Fibroblast of lung (primary cell): ENCODE measurements at regions not wholly inside any gene's neighbourhood (a gene's known extent, or its start where the extent isn't known, plus 50 kb on each side); places are given as distances from the start of the nearest gene placed in this dataset.

ENCODE experiments used
- DNase-seq, 2 donors: peaks; one replicate each; pipeline versions ENCODE4 v3.0.0 to v3.0.0-alpha.2; 2010; ENCODE audit warnings: low read depth in 2 of 2
- H2AFZ ChIP-seq: 2 replicates; pipeline ENCODE4 v1.5.1; 2012; ENCODE audit warnings: low read length, control low read depth, inconsistent platforms
- H3K27ac ChIP-seq: 2 replicates; pipeline ENCODE4 v1.5.1; 2011; ENCODE audit warnings: low read length, control low read depth; ENCODE audit not compliant: insufficient read depth
- H3K27me3 ChIP-seq: 2 replicates; pipeline ENCODE4 v1.5.1; 2011; ENCODE audit warnings: mild to moderate bottlenecking, low read length; ENCODE audit not compliant: control insufficient read depth, insufficient read depth
- H3K36me3 ChIP-seq: 2 replicates; pipeline ENCODE4 v1.5.1; 2011; ENCODE audit warnings: low read length; ENCODE audit not compliant: control insufficient read depth, insufficient read depth
- H3K4me1 ChIP-seq: 2 replicates; pipeline ENCODE4 v1.5.1; 2011; ENCODE audit warnings: low read length; ENCODE audit not compliant: control insufficient read depth, insufficient read depth; ENCODE audit errors: extremely low read depth
- H3K4me2 ChIP-seq: 2 replicates; pipeline ENCODE4 v1.5.1; 2011; ENCODE audit warnings: low read length, control low read depth; ENCODE audit not compliant: insufficient read depth; ENCODE audit errors: extremely low read depth
- H3K4me3 ChIP-seq, 4 experiments: fragments of 200-600 bp in 1 of 4; sonication (generic) in 1 of 4; replicated peaks in 1 of 4; 2 replicates each; pipeline ENCODE4 v1.5.1; 2011 to 2016; ENCODE audit warnings: low read length in 4 of 4, low read depth in 3 of 4, mild to moderate bottlenecking in 3 of 4, control low read depth in 2 of 4, inconsistent platforms in 1 of 4, mixed read lengths in 1 of 4; ENCODE audit not compliant: insufficient read depth in 1 of 4; ENCODE audit errors: control extremely low read depth in 1 of 4
- H3K79me2 ChIP-seq: 2 replicates; pipeline ENCODE4 v1.5.1; 2012; ENCODE audit warnings: mild to moderate bottlenecking, low read length, inconsistent platforms; ENCODE audit not compliant: control insufficient read depth, insufficient read depth
- H3K9ac ChIP-seq: 2 replicates; pipeline ENCODE4 v1.5.1; 2011; ENCODE audit warnings: mild to moderate bottlenecking, low read length, control low read depth; ENCODE audit not compliant: insufficient read depth
- H3K9me3 ChIP-seq: 2 replicates; pipeline ENCODE4 v1.5.1; 2012; ENCODE audit warnings: low read depth, low read length; ENCODE audit not compliant: control insufficient read depth, insufficient read depth
- H4K20me1 ChIP-seq: 2 replicates; pipeline ENCODE4 v1.5.1; 2011; ENCODE audit warnings: low read length; ENCODE audit not compliant: control insufficient read depth, insufficient read depth; ENCODE audit errors: extremely low read depth
- CTCF ChIP-seq, 2 donors: IDR thresholded peaks in 1 of 2; conservative IDR thresholded peaks in 1 of 2; 1 replicate in 1 of 2; 2 replicates in 1 of 2; pipeline ENCODE4 v1.5.1; 2011 to 2012; ENCODE audit warnings: low read length in 2 of 2, control low read depth in 1 of 2, inconsistent platforms in 1 of 2, low read depth in 1 of 2, mild to moderate bottlenecking in 1 of 2
- EZH2 ChIP-seq: IDR thresholded peaks from 2 replicates; pipeline ENCODE4 v1.5.1; 2012; ENCODE audit warnings: low read length, control low read depth, mild to moderate bottlenecking; ENCODE audit errors: missing control alignments

GRCh38 chr10:105950410-105950809 lies 1214.1 kb downstream of the SORCS1 start:
- Histone ChIP-seq H3K4me3 (no peak overlapping the region), H3K27ac (no peak overlapping the region), H3K9ac (no peak overlapping the region), H3K79me2 (no peaks in the 10 kb centered on the region), H3K4me2 (no peak overlapping the region), H3K9me3 (no peaks in the 10 kb centered on the region), H4K20me1 (no peaks in the 10 kb centered on the region), H3K27me3 (no peaks in the 10 kb centered on the region), H3K4me1 (no peaks in the 10 kb centered on the region), H3K36me3 (no peaks in the 10 kb centered on the region), H2AFZ (no peak overlapping the region)
- TF ChIP-seq EZH2 (no peak), CTCF (conservative IDR thresholded peaks at IDR 0.05 in 1 of 2, IDR thresholded peaks at IDR 0.05 in 1 of 2; ENCODE audit: low read depth in 1 of 2, low read length in 2 of 2) (peak; percentile 75 to 82)
- DNase-seq: peak; percentile 14 to 32

- Histone ChIP-seq H3K79me2 (no peaks in the 10 kb centered on the region), H3K4me2 (no peak overlapping the region), H3K4me3 (no peak overlapping the region), H3K27me3 (no peaks in the 10 kb centered on the region), H2AFZ (no peak overlapping the region), H3K36me3 (no peaks in the 10 kb centered on the region), H3K9ac (no peak overlapping the region), H3K4me1 (no peaks in the 10 kb centered on the region), H3K27ac (no peak overlapping the region), H3K9me3 (no peaks in the 10 kb centered on the region), H4K20me1 (no peaks in the 10 kb centered on the region)
- no peak for TF ChIP-seq CTCF (conservative IDR thresholded peaks at IDR 0.05 in 1 of 2, IDR thresholded peaks at IDR 0.05 in 1 of 2; ENCODE audit: low read depth in 1 of 2, low read length in 2 of 2)
- no peak for TF ChIP-seq EZH2
- no peak for DNase-seq
Observed at GRCh38 chr10:105949721-105950120, 1214.8 kb downstream of the SORCS1 start.

DNA sequence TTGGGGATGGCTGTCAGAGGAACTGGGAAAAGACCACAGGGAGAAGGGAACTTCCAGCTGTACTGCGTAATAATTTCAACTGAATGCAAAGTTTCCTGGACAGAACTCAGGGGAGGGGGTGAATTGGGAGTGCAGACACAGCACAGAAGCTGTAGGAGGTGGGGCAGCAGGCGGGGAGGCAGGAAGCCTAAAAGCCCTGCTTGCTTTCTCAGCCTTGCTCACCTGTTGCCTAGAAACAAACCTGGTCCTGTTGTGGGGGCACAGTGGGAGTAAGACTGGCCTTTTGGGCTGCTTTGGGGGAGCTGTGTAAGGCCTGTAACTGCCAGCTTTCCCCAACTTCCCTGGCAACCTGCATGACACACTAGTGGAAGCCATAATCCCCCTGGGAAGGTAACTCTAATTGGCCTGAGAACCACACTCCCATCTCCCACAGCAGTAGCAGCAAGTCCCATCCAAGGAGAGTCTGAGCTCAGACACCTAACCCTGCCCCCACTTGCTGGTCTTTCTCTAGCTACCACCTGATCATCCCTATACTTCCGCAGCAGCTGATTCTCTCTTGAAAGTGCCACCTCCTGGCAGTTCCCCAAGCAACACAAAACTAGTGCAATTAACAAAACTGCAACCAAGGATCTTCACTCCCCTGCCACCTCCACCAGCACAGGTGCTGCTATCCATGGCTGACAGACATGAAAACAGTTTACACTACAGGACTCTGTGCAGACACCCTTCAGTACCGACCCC lies 1239.3 kb downstream of the SORCS1 start:
- H3K36me3 ChIP-seq: no peaks in the 10 kb centered on the region
- H3K4me1 ChIP-seq: no peaks in the 10 kb centered on the region
- H2AFZ ChIP-seq: no peak overlapping the region
- H3K79me2 ChIP-seq: no peaks in the 10 kb centered on the region
- no peak for DNase-seq
- TF ChIP-seq CTCF (conservative IDR thresholded peaks at IDR 0.05 in 1 of 2, IDR thresholded peaks at IDR 0.05 in 1 of 2; ENCODE audit: low read depth in 1 of 2, low read length in 2 of 2): no peak
- no peak for TF ChIP-seq EZH2
- no peak overlapping the region for H3K9ac ChIP-seq
- H3K27me3 ChIP-seq: no peaks in the 10 kb centered on the region
- H3K4me2 ChIP-seq: no peak overlapping the region
- no peaks in the 10 kb centered on the region for H3K9me3 ChIP-seq
- H3K27ac ChIP-seq: no peak overlapping the region
- no peaks in the 10 kb centered on the region for H4K20me1 ChIP-seq
- no peak overlapping the region for H3K4me3 ChIP-seq
